CD4-positive, alpha-beta T cell (primary cell): ENCODE measurements at regions not wholly inside any gene's neighbourhood (a gene's known extent, or its start where the extent isn't known, plus 50 kb on each side); places are given as distances from the start of the nearest gene placed in this dataset.

Experiments used
- ATAC-seq: fragments of 200-7000 bp; cut with Tn5 transposase; one replicate; pipeline ENCODE4 v1.10.0; 2022; ENCODE audit warnings: mild to moderate bottlenecking; ENCODE audit not compliant: poor library complexity
- CTCF ChIA-PET: fragments of 350-600 bp; sonication (Branson Sonifier 250); formaldehyde crosslinking; loops from one replicate; lab custom pipeline; 2021; ENCODE audit warnings: antibody characterized with exemption, inconsistent platforms; lab: Charles Lee
- POLR2A ChIA-PET: fragments of 350-600 bp; sonication (Branson Sonifier 250); formaldehyde crosslinking; loops from one replicate; lab custom pipeline; 2021; ENCODE audit warnings: antibody characterized with exemption, inconsistent platforms; lab: Charles Lee
- DNase-seq, 14 experiments: peaks; one replicate each; pipeline ENCODE4 v3.0.0-alpha.2; 2013 to 2020; ENCODE audit warnings: mixed read lengths in 2 of 14
- H3K27ac ChIP-seq, 2 donors: one replicate each; pipeline versions ENCODE4 v1.5.1 to v1.7.0; 2013; ENCODE audit warnings: low read length in 2 of 2, low read depth in 1 of 2, mild to moderate bottlenecking in 1 of 2
- H3K27me3 ChIP-seq, 2 experiments: 1 replicate in 1 of 2; 2 replicates in 1 of 2; pipeline versions ENCODE4 v1.6.1 to v1.7.0; 2013; ENCODE audit warnings: low read length in 2 of 2, control low read depth in 1 of 2, mild to moderate bottlenecking in 1 of 2, moderate library complexity in 1 of 2; ENCODE audit not compliant: insufficient read depth in 2 of 2, control insufficient read depth in 1 of 2
- H3K36me3 ChIP-seq: one replicate; pipeline ENCODE4 v1.6.1; 2013; ENCODE audit warnings: low read length, control low read depth; ENCODE audit not compliant: insufficient read depth
- H3K4me1 ChIP-seq: one replicate; pipeline ENCODE4 v1.6.1; 2013; ENCODE audit warnings: low read length, control low read depth; ENCODE audit not compliant: insufficient read depth
- H3K4me3 ChIP-seq: one replicate; pipeline ENCODE4 v1.5.1; 2013; ENCODE audit warnings: mild to moderate bottlenecking, low read length, moderate library complexity
- H3K9me3 ChIP-seq, 2 experiments: 1 replicate in 1 of 2; 2 replicates in 1 of 2; pipeline versions ENCODE4 v1.6.1 to v1.7.0; 2013; ENCODE audit warnings: low read length in 2 of 2, mild to moderate bottlenecking in 2 of 2, control low read depth in 1 of 2, moderate library complexity in 1 of 2; ENCODE audit not compliant: control insufficient read depth in 1 of 2, insufficient read depth in 1 of 2
- H3K27ac Mint-ChIP-seq: one replicate; pipeline ENCODE4 v1.8.0; 2020; ENCODE audit warnings: mixed read lengths
- H3K27me3 Mint-ChIP-seq: one replicate; pipeline ENCODE4 v1.8.0; 2021; ENCODE audit warnings: mixed read lengths
- H3K36me3 Mint-ChIP-seq: one replicate; pipeline ENCODE4 v1.8.0; 2021; ENCODE audit warnings: low read depth, mixed read lengths
- H3K4me1 Mint-ChIP-seq: one replicate; pipeline ENCODE4 v1.8.0; 2021; ENCODE audit warnings: low read depth, mixed read lengths
- H3K4me3 Mint-ChIP-seq: one replicate; pipeline ENCODE4 v1.8.0; 2020; ENCODE audit warnings: mild to moderate bottlenecking, mixed read lengths
- H3K9me3 Mint-ChIP-seq: one replicate; pipeline ENCODE4 v1.8.0; 2020; ENCODE audit warnings: mixed read lengths
- intact Hi-C, 2 experiments: fragments of 100-400 bp; cut with DNase I in 1 of 2; cut with micrococcal nuclease in 1 of 2; formaldehyde crosslinking; loops; one replicate each; pipeline versions ENCODE4 v1.15.1 to v1.9.0; 2023 to 2025; cut with DNase I, micrococcal nuclease
- TF ChIP-seq, protein P1 (sequence below): fragments of 200-600 bp; IDR thresholded peaks from one replicate; pipeline ENCODE4 v1.8.0; 2022; ENCODE audit warnings: antibody characterized with exemption, mild to moderate bottlenecking

DNA sequence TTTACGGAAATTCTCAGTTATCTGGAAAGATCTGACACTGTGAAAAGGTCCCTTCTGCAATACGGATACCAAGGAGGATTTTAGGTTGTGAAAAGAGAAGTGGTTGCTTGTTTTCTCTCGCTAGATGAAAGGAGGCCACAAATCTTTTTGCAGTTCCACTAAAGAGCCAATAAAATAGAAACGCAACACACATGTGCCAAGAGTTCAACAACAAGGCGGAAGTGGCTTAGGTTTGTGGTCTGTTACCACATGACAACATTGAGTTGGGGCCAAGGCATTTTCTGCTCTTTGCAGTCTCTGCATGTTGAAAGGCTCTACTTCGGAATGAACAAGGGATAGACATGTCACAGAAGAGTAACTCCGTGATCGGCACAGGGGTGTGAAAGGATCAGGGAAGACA lies 115.7 kb upstream of the OSR1 start:
- TF ChIP-seq, protein P1, sequence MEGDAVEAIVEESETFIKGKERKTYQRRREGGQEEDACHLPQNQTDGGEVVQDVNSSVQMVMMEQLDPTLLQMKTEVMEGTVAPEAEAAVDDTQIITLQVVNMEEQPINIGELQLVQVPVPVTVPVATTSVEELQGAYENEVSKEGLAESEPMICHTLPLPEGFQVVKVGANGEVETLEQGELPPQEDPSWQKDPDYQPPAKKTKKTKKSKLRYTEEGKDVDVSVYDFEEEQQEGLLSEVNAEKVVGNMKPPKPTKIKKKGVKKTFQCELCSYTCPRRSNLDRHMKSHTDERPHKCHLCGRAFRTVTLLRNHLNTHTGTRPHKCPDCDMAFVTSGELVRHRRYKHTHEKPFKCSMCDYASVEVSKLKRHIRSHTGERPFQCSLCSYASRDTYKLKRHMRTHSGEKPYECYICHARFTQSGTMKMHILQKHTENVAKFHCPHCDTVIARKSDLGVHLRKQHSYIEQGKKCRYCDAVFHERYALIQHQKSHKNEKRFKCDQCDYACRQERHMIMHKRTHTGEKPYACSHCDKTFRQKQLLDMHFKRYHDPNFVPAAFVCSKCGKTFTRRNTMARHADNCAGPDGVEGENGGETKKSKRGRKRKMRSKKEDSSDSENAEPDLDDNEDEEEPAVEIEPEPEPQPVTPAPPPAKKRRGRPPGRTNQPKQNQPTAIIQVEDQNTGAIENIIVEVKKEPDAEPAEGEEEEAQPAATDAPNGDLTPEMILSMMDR = no peak
- peaks cover 8% of the 10 kb centered on the region for H3K4me1 ChIP-seq
- peaks cover 28% of the 10 kb centered on the region for H3K4me1 Mint-ChIP-seq
- ChIA-PET POLR2A (no interaction called here), CTCF (no interaction called here)
- H3K27me3 Mint-ChIP-seq = peaks cover 63% of the 10 kb centered on the region
- H3K9me3 Mint-ChIP-seq = peaks cover 2% of the 10 kb centered on the region
- intact Hi-C loops = loop anchor here in 1 of 2 experiments (10.0 kb wide), 1 partner anchor 109 kb away; no protein-coding TSS in a partner anchor
- H3K4me3 ChIP-seq = no peak overlapping the region
- no peaks in the 10 kb centered on the region for H3K36me3 ChIP-seq
- ATAC-seq = peak; percentile 89
- H3K27ac ChIP-seq = no peak overlapping the region
- no peaks in the 10 kb centered on the region for H3K9me3 ChIP-seq
- peaks cover 0 to 11% of the 10 kb centered on the region in 2 experiments for H3K27me3 ChIP-seq
- H3K4me3 Mint-ChIP-seq = peak overlapping the region; percentile 39
- DNase-seq = peak in 13 of 14 experiments; percentile 10 to 81 (median 28)
- H3K27ac Mint-ChIP-seq = peak overlapping the region; percentile 21
- no peaks in the 10 kb centered on the region for H3K36me3 Mint-ChIP-seq

- peaks cover 8% of the 10 kb centered on the region for H3K4me1 ChIP-seq
- Mint-ChIP-seq H3K4me1 (peaks cover 28% of the 10 kb centered on the region), H3K4me3 (no peak overlapping the region), H3K36me3 (no peaks in the 10 kb centered on the region), H3K27me3 (peaks cover 55% of the 10 kb centered on the region), H3K27ac (no peak overlapping the region), H3K9me3 (peaks cover 2% of the 10 kb centered on the region)
- no peaks in the 10 kb centered on the region for H3K9me3 ChIP-seq
- H3K27me3 ChIP-seq = peaks cover 0 to 11% of the 10 kb centered on the region in 2 experiments
- ChIA-PET CTCF (no interaction called here), POLR2A (no interaction called here)
- ATAC-seq = no peak
- no peaks in the 10 kb centered on the region for H3K36me3 ChIP-seq
- no peak overlapping the region for H3K4me3 ChIP-seq
- H3K27ac ChIP-seq = no peak overlapping the region
- DNase-seq = no peak
- intact Hi-C loops = loop anchor here in 1 of 2 experiments (10.0 kb wide), 1 partner anchor 109 kb away; no protein-coding TSS in a partner anchor
- TF ChIP-seq, protein P1 = no peak
Measured at GRCh38 chr2:19473350-19473749, 114.9 kb upstream of the OSR1 start.

DNA sequence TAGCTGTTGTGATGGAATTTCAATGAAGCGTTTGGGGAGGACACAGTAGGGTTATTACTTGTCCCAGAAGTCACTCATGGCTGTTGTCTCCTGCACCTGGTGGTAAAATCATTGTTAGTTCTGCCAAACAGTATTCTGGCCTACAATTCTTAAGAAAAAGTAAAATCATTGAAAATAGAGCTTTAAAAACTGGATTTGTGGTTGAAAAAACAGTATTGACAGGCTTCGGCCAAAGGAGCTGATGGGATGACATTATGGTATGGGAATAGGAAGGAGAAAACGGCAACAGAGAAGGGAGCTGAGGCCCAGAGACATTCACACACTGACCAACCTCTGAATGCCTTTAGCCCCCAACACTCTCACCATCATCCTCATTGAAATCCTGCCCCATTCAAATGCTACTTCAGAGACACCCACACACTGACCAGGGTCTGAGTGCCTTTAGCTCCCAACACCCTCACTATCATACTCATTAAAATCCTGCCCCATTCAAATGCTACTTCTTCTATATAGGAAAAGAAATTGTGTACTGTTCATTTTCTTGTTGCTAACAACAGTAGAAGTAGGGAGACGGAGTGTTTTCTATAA lies 114.1 kb upstream of the OSR1 start:
- Mint-ChIP-seq H3K4me1 (peaks cover 28% of the 10 kb centered on the region), H3K27ac (no peak overlapping the region), H3K36me3 (no peaks in the 10 kb centered on the region), H3K4me3 (no peak overlapping the region), H3K27me3 (peaks cover 53% of the 10 kb centered on the region), H3K9me3 (peaks cover 1% of the 10 kb centered on the region)
- Histone ChIP-seq H3K4me1 (peaks cover 8% of the 10 kb centered on the region), H3K27me3 (peaks cover 0 to 11% of the 10 kb centered on the region in 2 experiments), H3K27ac (no peak overlapping the region), H3K9me3 (no peaks in the 10 kb centered on the region), H3K4me3 (no peak overlapping the region), H3K36me3 (no peaks in the 10 kb centered on the region)
- DNase-seq (no peak), ATAC-seq (no peak)
- CTCF ChIA-PET = no interaction called here
- intact Hi-C loops = loop anchor here in 1 of 2 experiments (10.0 kb wide), 1 partner anchor 108 kb away; no protein-coding TSS in a partner anchor
- POLR2A ChIA-PET = no interaction called here
- TF ChIP-seq, protein P1 = no peak
